ENCODE measurements at regions not wholly inside any gene's neighbourhood (a gene's known extent, or its start where the extent isn't known, plus 50 kb on each side); places are given as distances from the start of the nearest gene placed in this dataset.

GRCh38 chr2:83565181-83565580 is 893.9 kb downstream of the SUCLG1 start:
- CTCF ChIA-PET: no interaction called here
- no TSS peak for BruUV-seq (replicated peaks)
- POLR2A ChIA-PET: no interaction called here

GRCh38 chr2:83561592-83561991 is 897.5 kb downstream of the SUCLG1 start:
- Histone ChIP-seq H3K36me3 (ENCODE audit: control insufficient read depth, insufficient read depth, low read length) (no peaks in the 10 kb centered on the region), H3K4me1 (ENCODE audit: control insufficient read depth, insufficient read depth, low read length) (no peaks in the 10 kb centered on the region), H3K27me3 (ENCODE audit: control insufficient read depth, insufficient read depth, low read length) (no peaks in the 10 kb centered on the region), H3K27ac (ENCODE audit: low read length) (no peak overlapping the region), H3K4me3 (ENCODE audit: low read depth in 2 of 2, low read length in 2 of 2) (no peak overlapping the region), H3K9me3 (ENCODE audit: control insufficient read depth, insufficient read depth, low read depth, low read length) (no peaks in the 10 kb centered on the region)
- ATAC-seq (no peak), DNase-seq (ENCODE audit: low read depth, low spot score) (no peak)
- in situ Hi-C loops (cut with HindIII; ENCODE audit: low pct_unique_long_range_greater_than_20kb, low sequenced_read_pairs) (no loop called here), intact Hi-C loops (cut with micrococcal nuclease; ENCODE audit: unreplicated experiment) (no loop called here)
- CTCF ChIA-PET: no interaction called here
- POLR2A ChIA-PET: no interaction called here
- BruUV-seq (replicated peaks): no TSS peak
- TF ChIP-seq SIN3A (IDR thresholded peaks at IDR 0.05; ENCODE audit: borderline replicate concordance, insufficient read depth, low read depth, low read length) (no peak), CTCF (IDR thresholded peaks at IDR 0.05) (no peak)

More at GRCh38 chr2:83565181-83565580, 893.9 kb downstream of the SUCLG1 start:
- no peak for TF ChIP-seq TCF7L2 (IDR thresholded peaks at IDR 0.05; ENCODE audit: low read depth, low read length)
- TF ChIP-seq SIN3A (IDR thresholded peaks at IDR 0.05; ENCODE audit: borderline replicate concordance, insufficient read depth, low read depth, low read length): no peak
- no peak for TF ChIP-seq POLR2AphosphoS5 (IDR thresholded peaks at IDR 0.05; ENCODE audit: low read depth, low read length)
- no peak for TF ChIP-seq CTCF (IDR thresholded peaks at IDR 0.05)
- TF ChIP-seq REST (IDR thresholded peaks at IDR 0.05; ENCODE audit: insufficient read depth in 1 of 2, low read depth in 2 of 2, low read length in 1 of 2): no peak
- no peaks in the 10 kb centered on the region for H3K36me3 ChIP-seq (ENCODE audit: control insufficient read depth, insufficient read depth, low read length)
- H3K4me3 ChIP-seq (ENCODE audit: low read depth in 2 of 2, low read length in 2 of 2): no peak overlapping the region
- intact Hi-C loops (cut with micrococcal nuclease; ENCODE audit: unreplicated experiment) (no loop called here), in situ Hi-C loops (cut with HindIII; ENCODE audit: low pct_unique_long_range_greater_than_20kb, low sequenced_read_pairs) (no loop called here)
- DNase-seq (ENCODE audit: low read depth, low spot score) (no peak), ATAC-seq (no peak)
- H3K27me3 ChIP-seq (ENCODE audit: control insufficient read depth, insufficient read depth, low read length): no peaks in the 10 kb centered on the region
- no peak overlapping the region for H3K27ac ChIP-seq (ENCODE audit: low read length)
- H3K9me3 ChIP-seq (ENCODE audit: control insufficient read depth, insufficient read depth, low read depth, low read length): no peaks in the 10 kb centered on the region
- no peaks in the 10 kb centered on the region for H3K4me1 ChIP-seq (ENCODE audit: control insufficient read depth, insufficient read depth, low read length)

GRCh38 chr2:83536556-83536955 is 922.5 kb downstream of the SUCLG1 start:
- intact Hi-C loops (cut with micrococcal nuclease; ENCODE audit: unreplicated experiment): no loop called here
- BruUV-seq (replicated peaks): no TSS peak
- Histone ChIP-seq H3K4me1 (ENCODE audit: control insufficient read depth, insufficient read depth, low read length) (no peaks in the 10 kb centered on the region), H3K27me3 (ENCODE audit: control insufficient read depth, insufficient read depth, low read length) (no peaks in the 10 kb centered on the region), H3K9me3 (ENCODE audit: control insufficient read depth, insufficient read depth, low read depth, low read length) (no peaks in the 10 kb centered on the region), H3K36me3 (ENCODE audit: control insufficient read depth, insufficient read depth, low read length) (no peaks in the 10 kb centered on the region; the same call in 1 of the 2 replicates), H3K4me3 (ENCODE audit: low read depth in 2 of 2, low read length in 2 of 2) (no peak overlapping the region), H3K27ac (ENCODE audit: low read length) (no peak overlapping the region)
- TF ChIP-seq REST (IDR thresholded peaks at IDR 0.05; ENCODE audit: insufficient read depth in 1 of 2, low read depth in 2 of 2, low read length in 1 of 2) (no peak), TCF7L2 (IDR thresholded peaks at IDR 0.05; ENCODE audit: low read depth, low read length) (no peak), SIN3A (IDR thresholded peaks at IDR 0.05; ENCODE audit: borderline replicate concordance, insufficient read depth, low read depth, low read length) (no peak), CTCF (IDR thresholded peaks at IDR 0.05) (no peak), POLR2AphosphoS5 (IDR thresholded peaks at IDR 0.05; ENCODE audit: low read depth, low read length) (no peak)
- in situ Hi-C loops (cut with HindIII; ENCODE audit: low pct_unique_long_range_greater_than_20kb, low sequenced_read_pairs): no loop called here
- no peak for DNase-seq (ENCODE audit: low read depth, low spot score)
- CTCF ChIA-PET: no interaction called here
- POLR2A ChIA-PET: no interaction called here
- no peak for ATAC-seq

All from Panc1 (cell line).